Fibroblast of mammary gland (primary cell): ENCODE measurements at regions not wholly inside any gene's neighbourhood (a gene's known extent, or its start where the extent isn't known, plus 50 kb on each side); places are given as distances from the start of the nearest gene placed in this dataset.
"Not testable (repeated sequence)": the region's sequence is repeated elsewhere in the genome, so short reads cannot be mapped to it uniquely, and the experiment has no call there.

Experiments used
- DNase-seq: peaks from one replicate; pipeline ENCODE4 v3.0.0-alpha.2; 2010; ENCODE audit warnings: low read depth
- H3K4me3 ChIP-seq: 2 replicates; pipeline ENCODE4 v1.5.1; 2011; ENCODE audit warnings: low read depth, mild to moderate bottlenecking, low read length, moderate library complexity; ENCODE audit not compliant: control insufficient read depth
- TF ChIP-seq, protein P1 (sequence below): conservative IDR thresholded peaks from 2 replicates; pipeline ENCODE4 v1.5.1; 2011; ENCODE audit warnings: low read depth, low read length, inconsistent platforms; ENCODE audit not compliant: control insufficient read depth, insufficient read depth

DNA sequence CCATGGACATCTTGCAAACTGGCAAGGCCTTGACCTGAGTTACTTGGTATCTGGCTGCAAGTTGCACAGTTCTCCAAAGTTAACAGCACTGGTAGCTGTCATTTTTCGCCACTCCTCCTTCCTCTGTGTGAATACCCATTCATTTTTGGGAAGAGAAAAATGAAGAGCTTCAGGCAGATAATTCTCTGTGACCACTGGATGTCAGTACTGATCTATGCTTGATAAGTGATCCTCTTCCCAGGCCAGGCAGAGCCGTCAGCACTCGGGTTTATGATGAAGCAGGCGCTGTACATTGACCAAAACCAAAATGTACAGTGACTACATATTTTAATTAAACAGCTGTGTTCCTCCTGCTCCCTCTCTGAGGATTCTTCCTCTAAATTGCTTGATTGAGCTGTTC, 55.9 kb upstream of the PDZD8 start:
- DNase-seq = peak; percentile 76
- TF ChIP-seq, protein P1, sequence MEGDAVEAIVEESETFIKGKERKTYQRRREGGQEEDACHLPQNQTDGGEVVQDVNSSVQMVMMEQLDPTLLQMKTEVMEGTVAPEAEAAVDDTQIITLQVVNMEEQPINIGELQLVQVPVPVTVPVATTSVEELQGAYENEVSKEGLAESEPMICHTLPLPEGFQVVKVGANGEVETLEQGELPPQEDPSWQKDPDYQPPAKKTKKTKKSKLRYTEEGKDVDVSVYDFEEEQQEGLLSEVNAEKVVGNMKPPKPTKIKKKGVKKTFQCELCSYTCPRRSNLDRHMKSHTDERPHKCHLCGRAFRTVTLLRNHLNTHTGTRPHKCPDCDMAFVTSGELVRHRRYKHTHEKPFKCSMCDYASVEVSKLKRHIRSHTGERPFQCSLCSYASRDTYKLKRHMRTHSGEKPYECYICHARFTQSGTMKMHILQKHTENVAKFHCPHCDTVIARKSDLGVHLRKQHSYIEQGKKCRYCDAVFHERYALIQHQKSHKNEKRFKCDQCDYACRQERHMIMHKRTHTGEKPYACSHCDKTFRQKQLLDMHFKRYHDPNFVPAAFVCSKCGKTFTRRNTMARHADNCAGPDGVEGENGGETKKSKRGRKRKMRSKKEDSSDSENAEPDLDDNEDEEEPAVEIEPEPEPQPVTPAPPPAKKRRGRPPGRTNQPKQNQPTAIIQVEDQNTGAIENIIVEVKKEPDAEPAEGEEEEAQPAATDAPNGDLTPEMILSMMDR = peak; percentile 55
- H3K4me3 ChIP-seq = no peak overlapping the region

DNA sequence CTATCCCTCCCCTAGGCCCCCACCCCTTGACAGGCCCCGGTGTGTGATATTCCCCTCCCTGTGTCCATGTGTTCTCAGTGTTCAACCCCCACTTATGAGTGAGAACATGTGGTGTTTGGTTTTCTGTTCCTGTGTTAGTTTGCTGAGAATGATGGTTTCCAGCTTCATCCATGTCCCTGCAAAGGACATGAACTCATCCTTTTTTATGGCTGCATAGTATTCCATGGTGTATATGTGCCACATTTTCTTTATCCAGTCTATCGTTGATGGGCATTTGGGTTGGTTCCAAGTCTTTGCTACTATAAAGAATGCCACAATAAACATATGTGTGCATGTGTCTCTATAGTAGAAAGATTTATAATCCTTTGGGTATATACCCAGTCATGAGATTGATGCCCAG, 55.3 kb upstream of the PDZD8 start:
- DNase-seq = not testable (repeated sequence)

DNA sequence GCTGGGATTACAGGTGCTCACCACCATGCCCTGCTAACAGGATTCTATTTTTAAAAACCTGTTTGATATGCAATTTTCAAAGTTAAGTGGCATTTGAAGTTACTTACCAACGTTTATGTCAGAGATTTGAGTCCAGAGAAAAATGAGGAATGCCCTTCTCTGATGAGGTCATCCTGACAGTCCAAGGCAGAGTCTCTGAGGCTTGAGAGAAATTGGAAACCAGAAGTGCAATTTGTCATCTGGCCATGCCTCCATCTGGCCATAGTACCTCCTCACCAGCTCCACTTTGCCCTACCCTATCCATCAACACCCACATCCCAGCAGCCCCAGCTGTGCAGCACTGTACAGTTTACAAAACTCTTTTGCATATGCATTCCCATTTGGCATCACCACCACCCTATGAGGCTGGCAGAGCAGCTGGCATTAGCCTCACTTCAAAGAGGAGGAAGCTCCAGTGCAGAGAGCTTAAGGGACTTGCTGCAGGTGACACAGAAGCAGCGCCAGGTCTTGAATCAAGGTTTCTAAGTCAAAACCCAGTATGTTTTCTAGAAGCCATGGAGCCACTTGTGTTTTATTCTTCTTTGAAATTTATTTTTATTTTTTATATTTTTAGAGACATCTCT, 54.5 kb upstream of the PDZD8 start:
- no peak overlapping the region for H3K4me3 ChIP-seq
- DNase-seq = no peak
- TF ChIP-seq, protein P1 = no peak

More for the DNA sequence above, 55.3 kb upstream of the PDZD8 start:
- not testable (repeated sequence) for H3K4me3 ChIP-seq

DNA sequence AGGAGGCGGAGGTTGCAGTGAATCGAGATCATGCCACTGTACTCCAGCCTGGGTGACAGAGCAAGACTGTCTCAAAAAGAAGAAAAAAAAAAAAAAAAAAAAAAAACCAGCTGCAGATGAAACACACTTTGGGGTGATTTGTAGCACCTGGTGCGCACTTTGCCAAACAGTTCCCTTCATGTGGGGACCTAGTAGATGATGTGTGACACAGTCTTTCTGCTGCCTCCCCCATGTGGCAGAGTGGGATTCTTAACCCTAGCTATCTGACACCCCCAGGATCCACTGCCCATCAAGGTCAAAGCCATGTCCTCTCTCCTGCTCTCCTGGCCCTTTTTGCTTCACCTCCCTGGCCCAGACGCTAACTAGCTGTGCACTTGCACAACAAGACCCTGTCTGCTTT, 52.1 kb upstream of the PDZD8 start:
- no peak overlapping the region for H3K4me3 ChIP-seq
- TF ChIP-seq, protein P1 = no peak
- DNase-seq = no peak

DNA sequence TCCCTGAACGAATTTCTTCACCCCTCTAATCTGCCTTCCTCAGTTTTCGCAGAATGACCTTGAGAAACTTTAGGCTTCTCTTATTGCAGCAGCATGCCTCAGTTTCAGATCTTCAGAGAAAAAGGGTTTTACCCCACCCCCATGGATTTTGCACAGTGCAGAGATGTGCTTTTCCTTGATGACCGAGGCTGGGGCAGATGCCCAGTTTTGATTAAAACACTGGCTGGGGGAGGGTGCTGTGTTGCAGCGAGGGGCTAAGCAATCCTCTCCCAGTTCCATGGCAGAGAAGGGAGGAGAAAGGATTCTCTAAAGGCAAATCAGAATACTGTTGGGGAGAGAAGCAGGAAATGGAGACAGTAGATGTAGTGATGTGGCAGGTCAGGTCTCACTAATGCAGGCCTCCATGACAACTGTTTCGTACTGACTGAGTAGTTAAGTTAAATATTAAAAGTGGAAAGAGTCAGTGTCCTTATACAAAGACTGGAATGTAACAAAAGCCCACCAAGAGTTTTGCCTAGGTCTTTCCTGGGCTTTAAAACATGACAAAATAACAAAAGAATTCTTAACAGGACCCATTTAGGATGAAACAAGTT, 50.8 kb upstream of the PDZD8 start:
- no peak overlapping the region for H3K4me3 ChIP-seq
- no peak for DNase-seq
- TF ChIP-seq, protein P1 = no peak

DNA sequence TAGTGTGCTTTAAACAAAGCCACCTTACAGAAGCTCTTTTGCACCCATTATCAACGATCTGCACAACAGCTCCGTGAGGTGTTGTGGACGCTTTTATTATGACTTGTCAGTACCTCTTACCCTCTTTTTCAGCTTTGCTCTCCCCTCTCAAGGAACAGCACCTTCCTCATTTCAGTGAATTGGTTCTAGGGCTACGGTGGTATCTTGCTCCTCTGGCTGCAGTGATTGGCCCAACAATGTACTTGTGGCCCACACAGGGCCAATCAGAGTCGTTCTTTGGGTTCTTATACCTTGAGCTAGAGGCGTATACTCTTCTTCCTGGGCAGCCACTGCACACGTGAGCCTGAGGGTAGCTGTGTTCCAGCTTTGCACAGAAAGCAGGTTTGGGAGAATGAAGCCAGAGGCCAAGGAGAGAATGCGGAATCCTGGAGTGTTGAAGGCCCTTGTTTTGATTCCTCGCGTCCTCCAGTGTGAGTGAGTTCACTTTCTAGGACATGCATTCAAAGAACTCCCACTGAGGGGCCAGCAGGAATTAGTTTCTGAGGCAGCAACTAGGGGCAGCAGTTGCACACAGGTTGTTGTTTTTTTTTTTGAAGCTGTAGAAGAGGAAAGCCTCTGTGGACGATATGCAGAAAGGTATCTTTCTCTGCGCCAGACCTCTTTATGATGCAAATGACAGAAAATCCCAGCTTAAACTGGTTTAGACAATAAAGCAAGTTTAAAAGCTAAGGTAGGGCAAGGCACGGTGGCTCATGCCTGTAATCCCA, 49.8 kb upstream of the PDZD8 start:
- H3K4me3 ChIP-seq = no peak overlapping the region
- DNase-seq = no peak
- TF ChIP-seq, protein P1 = no peak
